Upper lobe of left lung (tissue), 6 donors: ENCODE measurements at regions not wholly inside any gene's neighbourhood (a gene's known extent, or its start where the extent isn't known, plus 50 kb on each side); places are given as distances from the start of the nearest gene placed in this dataset.

Experiments used
- ATAC-seq, 2 donors: fragments of 200-7000 bp; cut with Tn5 transposase; one replicate each; pipeline ENCODE4 v1.9.1; 2022; ENCODE audit warnings: mild to moderate bottlenecking in 2 of 2, moderate library complexity in 2 of 2; ENCODE audit not compliant: low FRiP score in 2 of 2
- DNase-seq, 2 donors: peaks; one replicate each; pipeline ENCODE4 v3.0.0-alpha.2; 2019 to 2020
- H3K27ac ChIP-seq, 4 donors: fragments of 200-600 bp; sonication (generic); one replicate each; pipeline ENCODE4 v1.5.1; 2016 to 2019
- H3K27me3 ChIP-seq, 4 donors: fragments of 200-600 bp; sonication (generic); one replicate each; pipeline ENCODE4 v1.5.1; 2017 to 2019
- H3K36me3 ChIP-seq, 4 donors: fragments of 200-600 bp; sonication (generic); one replicate each; pipeline ENCODE4 v1.5.1; 2016 to 2019
- H3K4me1 ChIP-seq, 4 donors: fragments of 200-600 bp; sonication (generic); one replicate each; pipeline ENCODE4 v1.5.1; 2018 to 2019
- H3K4me3 ChIP-seq, 4 donors: fragments of 200-600 bp; sonication (generic); one replicate each; pipeline ENCODE4 v1.5.1; 2017 to 2019; ENCODE audit warnings: mild to moderate bottlenecking in 2 of 4, moderate library complexity in 1 of 4
- H3K9me3 ChIP-seq, 4 donors: fragments of 200-600 bp; sonication (generic); one replicate each; pipeline ENCODE4 v1.5.1; 2018 to 2019
- CTCF ChIP-seq, 6 experiments: fragments of 450-650 bp in 4 of 6; fragments of 200-600 bp in 2 of 6; sonication (generic) in 2 of 6; IDR thresholded peaks; one replicate each; pipeline ENCODE4 v1.5.1; 2016 to 2019; ENCODE audit warnings: antibody characterized with exemption in 6 of 6
- EP300 ChIP-seq, 4 donors: sonication (generic); formaldehyde crosslinking; IDR thresholded peaks; one replicate each; pipeline ENCODE4 v1.5.1; 2017; ENCODE audit warnings: antibody characterized with exemption in 4 of 4, control low read depth in 2 of 4
- POLR2A ChIP-seq, 4 donors: fragments of 450-650 bp; IDR thresholded peaks; one replicate each; pipeline ENCODE4 v1.5.1; 2016 to 2017; ENCODE audit warnings: antibody characterized with exemption in 4 of 4, mild to moderate bottlenecking in 2 of 4
- POLR2AphosphoS5 ChIP-seq, 2 donors: sonication (generic); formaldehyde crosslinking; IDR thresholded peaks; one replicate each; pipeline ENCODE4 v1.5.1; 2017; ENCODE audit warnings: antibody characterized with exemption in 2 of 2
- WGBS, 2 donors: methylation state at CpG; one replicate each; pipeline ENCODE4 v1.1.5; 2017 to 2018; 5-methylcytosine and 5-hydroxymethylcytosine counted together
- donor health status: DM: no; HTN: no; CAD: no; lungs with moderate emphysema.
- donor health status: DM: no; HTN: yes; CAD: no; lungs with severe emphysema.

- H3K4me3 ChIP-seq: no peak overlapping the region
- H3K9me3 ChIP-seq: no peaks in the 10 kb centered on the region
- TF ChIP-seq CTCF (IDR thresholded peaks at IDR 0.05) (peak in 3 of 6 experiments; percentile 17 to 24 (median 22)), POLR2A (IDR thresholded peaks at IDR 0.05) (no peak)
- no peaks in the 10 kb centered on the region for H3K27me3 ChIP-seq
- ATAC-seq: peak in 1 of 2 donors; percentile 44
- DNase-seq: no peak
- H3K4me1 ChIP-seq: no peaks in the 10 kb centered on the region
- H3K27ac ChIP-seq: no peak overlapping the region
- H3K36me3 ChIP-seq: no peaks in the 10 kb centered on the region
Observed at GRCh38 chr16:64089697-64090096, 1032.2 kb downstream of the CDH11 start.

- WGBS, 2 donors: 71 to 77% methylated on average over 5 of the region's 5 CpGs
- Histone ChIP-seq H3K27me3 (no peaks in the 10 kb centered on the region), H3K27ac (no peak overlapping the region), H3K36me3 (no peaks in the 10 kb centered on the region), H3K4me1 (no peaks in the 10 kb centered on the region), H3K4me3 (no peak overlapping the region), H3K9me3 (no peaks in the 10 kb centered on the region)
- DNase-seq (no peak), ATAC-seq (no peak)
- TF ChIP-seq CTCF (IDR thresholded peaks at IDR 0.05) (no peak), POLR2A (IDR thresholded peaks at IDR 0.05) (no peak), EP300 (IDR thresholded peaks at IDR 0.05) (no peak), POLR2AphosphoS5 (IDR thresholded peaks at IDR 0.05) (no peak)
Observed at GRCh38 chr16:64088838-64089237, 1033.0 kb downstream of the CDH11 start.

GRCh38 chr16:64085296-64085695, 1036.6 kb downstream of the CDH11 start:
- DNase-seq (no peak), ATAC-seq (no peak)
- H3K27me3 ChIP-seq: no peaks in the 10 kb centered on the region
- TF ChIP-seq POLR2AphosphoS5 (IDR thresholded peaks at IDR 0.05) (no peak), CTCF (IDR thresholded peaks at IDR 0.05) (no peak), POLR2A (IDR thresholded peaks at IDR 0.05) (no peak), EP300 (IDR thresholded peaks at IDR 0.05) (no peak)
- H3K9me3 ChIP-seq: no peaks in the 10 kb centered on the region
- no peaks in the 10 kb centered on the region for H3K4me1 ChIP-seq
- no peak overlapping the region for H3K27ac ChIP-seq
- WGBS, 2 donors: 65 to 76% methylated on average over 4 of the region's 4 CpGs
- H3K36me3 ChIP-seq: no peaks in the 10 kb centered on the region
- no peak overlapping the region for H3K4me3 ChIP-seq

GRCh38 chr16:64084706-64085105, 1037.2 kb downstream of the CDH11 start:
- H3K4me1 ChIP-seq: no peaks in the 10 kb centered on the region
- H3K4me3 ChIP-seq: no peak overlapping the region
- no peak overlapping the region for H3K27ac ChIP-seq
- DNase-seq (no peak), ATAC-seq (no peak)
- H3K36me3 ChIP-seq: no peaks in the 10 kb centered on the region
- no peaks in the 10 kb centered on the region for H3K9me3 ChIP-seq
- WGBS, 2 donors: 75 to 80% methylated on average over 3 of the region's 3 CpGs
- TF ChIP-seq EP300 (IDR thresholded peaks at IDR 0.05) (no peak), POLR2A (IDR thresholded peaks at IDR 0.05) (no peak), CTCF (IDR thresholded peaks at IDR 0.05) (no peak), POLR2AphosphoS5 (IDR thresholded peaks at IDR 0.05) (no peak)
- H3K27me3 ChIP-seq: no peaks in the 10 kb centered on the region

- H3K4me3 ChIP-seq: no peak overlapping the region
- H3K36me3 ChIP-seq: no peaks in the 10 kb centered on the region
- no peaks in the 10 kb centered on the region for H3K4me1 ChIP-seq
- WGBS, 2 donors: 80 to 85% methylated on average over 4 of the region's 4 CpGs
- H3K27ac ChIP-seq: no peak overlapping the region
- no peaks in the 10 kb centered on the region for H3K9me3 ChIP-seq
- DNase-seq: no peak
- H3K27me3 ChIP-seq: no peaks in the 10 kb centered on the region
- TF ChIP-seq POLR2A (IDR thresholded peaks at IDR 0.05): no peak
- TF ChIP-seq POLR2AphosphoS5 (IDR thresholded peaks at IDR 0.05): no peak
- TF ChIP-seq EP300 (IDR thresholded peaks at IDR 0.05): no peak
- no peak for TF ChIP-seq CTCF (IDR thresholded peaks at IDR 0.05)
- ATAC-seq: no peak
Observed at GRCh38 chr16:64083428-64084129, 1038.3 kb downstream of the CDH11 start.
